ENCODE measurements at regions not wholly inside any gene's neighbourhood (a gene's known extent, or its start where the extent isn't known, plus 50 kb on each side); places are given as distances from the start of the nearest gene placed in this dataset.

GRCh38 chr4:151481813-151482212 lies 72.8 kb downstream of the FHIP1A start:
- no peak overlapping the region for H3K4me3 ChIP-seq (ENCODE audit: low read depth, low read length)
- TF ChIP-seq, protein P1, sequence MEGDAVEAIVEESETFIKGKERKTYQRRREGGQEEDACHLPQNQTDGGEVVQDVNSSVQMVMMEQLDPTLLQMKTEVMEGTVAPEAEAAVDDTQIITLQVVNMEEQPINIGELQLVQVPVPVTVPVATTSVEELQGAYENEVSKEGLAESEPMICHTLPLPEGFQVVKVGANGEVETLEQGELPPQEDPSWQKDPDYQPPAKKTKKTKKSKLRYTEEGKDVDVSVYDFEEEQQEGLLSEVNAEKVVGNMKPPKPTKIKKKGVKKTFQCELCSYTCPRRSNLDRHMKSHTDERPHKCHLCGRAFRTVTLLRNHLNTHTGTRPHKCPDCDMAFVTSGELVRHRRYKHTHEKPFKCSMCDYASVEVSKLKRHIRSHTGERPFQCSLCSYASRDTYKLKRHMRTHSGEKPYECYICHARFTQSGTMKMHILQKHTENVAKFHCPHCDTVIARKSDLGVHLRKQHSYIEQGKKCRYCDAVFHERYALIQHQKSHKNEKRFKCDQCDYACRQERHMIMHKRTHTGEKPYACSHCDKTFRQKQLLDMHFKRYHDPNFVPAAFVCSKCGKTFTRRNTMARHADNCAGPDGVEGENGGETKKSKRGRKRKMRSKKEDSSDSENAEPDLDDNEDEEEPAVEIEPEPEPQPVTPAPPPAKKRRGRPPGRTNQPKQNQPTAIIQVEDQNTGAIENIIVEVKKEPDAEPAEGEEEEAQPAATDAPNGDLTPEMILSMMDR (IDR thresholded peaks at IDR 0.05; ENCODE audit: insufficient read depth, low read depth, low read length): no peak
- no peak for DNase-seq (ENCODE audit: low read depth)
- H3K36me3 ChIP-seq (ENCODE audit: control insufficient read depth, insufficient read depth, low read length): no peaks in the 10 kb centered on the region
- POLR2A ChIA-PET: no interaction called here
- no peaks in the 10 kb centered on the region for H3K27me3 ChIP-seq (ENCODE audit: control insufficient read depth, insufficient read depth, low read length)
- CTCF ChIA-PET: no interaction called here

- POLR2A ChIA-PET: no interaction called here
- CTCF ChIA-PET: interaction anchor here (0.6 kb wide), 1 partner anchor 860 kb away, joined by 3 read pairs; no protein-coding TSS in a partner anchor
- H3K27me3 ChIP-seq (ENCODE audit: control insufficient read depth, insufficient read depth, low read length): no peaks in the 10 kb centered on the region
- TF ChIP-seq, protein P1 (IDR thresholded peaks at IDR 0.05; ENCODE audit: insufficient read depth, low read depth, low read length): no peak
- DNase-seq (ENCODE audit: low read depth): peak; percentile 62
- H3K4me3 ChIP-seq (ENCODE audit: low read depth, low read length): no peak overlapping the region
- H3K36me3 ChIP-seq (ENCODE audit: control insufficient read depth, insufficient read depth, low read length): no peaks in the 10 kb centered on the region
Observed at GRCh38 chr4:151484396-151485102, 75.6 kb downstream of the FHIP1A start.

DNA sequence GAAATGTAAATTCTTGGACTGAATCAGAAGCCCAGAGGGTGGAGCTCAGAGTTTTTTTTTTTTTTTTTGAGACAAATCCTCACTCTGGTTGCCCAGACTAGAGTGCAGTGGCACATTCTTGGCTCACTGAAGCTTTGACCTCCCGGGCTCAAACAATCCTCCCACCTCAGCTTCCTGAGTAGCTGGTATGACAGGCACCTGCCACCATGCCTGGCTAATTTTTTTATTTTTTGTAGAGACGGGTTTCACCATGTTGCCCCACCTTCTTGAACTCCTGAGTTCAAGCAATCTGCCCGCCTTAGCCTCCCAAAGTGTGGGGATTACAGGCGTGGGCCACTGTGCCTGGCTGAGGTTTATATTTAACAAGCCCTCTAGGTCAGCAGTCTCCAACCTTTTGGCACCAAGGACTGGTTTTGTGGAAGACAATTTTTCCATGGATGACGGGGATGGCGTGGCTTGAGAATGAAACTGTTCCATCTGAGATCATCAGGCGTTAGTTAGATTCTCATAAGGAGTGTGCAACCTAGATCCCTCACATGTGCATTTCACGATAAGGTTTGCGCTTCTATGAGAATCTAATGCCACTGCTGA lies 76.7 kb downstream of the FHIP1A start:
- Histone ChIP-seq H3K36me3 (ENCODE audit: control insufficient read depth, insufficient read depth, low read length) (no peaks in the 10 kb centered on the region), H3K27me3 (ENCODE audit: control insufficient read depth, insufficient read depth, low read length) (no peaks in the 10 kb centered on the region), H3K4me3 (ENCODE audit: low read depth, low read length) (no peak overlapping the region)
- ChIA-PET POLR2A (no interaction called here), CTCF (no interaction called here)
- DNase-seq (ENCODE audit: low read depth): no peak
- TF ChIP-seq, protein P1 (IDR thresholded peaks at IDR 0.05; ENCODE audit: insufficient read depth, low read depth, low read length): no peak

DNA sequence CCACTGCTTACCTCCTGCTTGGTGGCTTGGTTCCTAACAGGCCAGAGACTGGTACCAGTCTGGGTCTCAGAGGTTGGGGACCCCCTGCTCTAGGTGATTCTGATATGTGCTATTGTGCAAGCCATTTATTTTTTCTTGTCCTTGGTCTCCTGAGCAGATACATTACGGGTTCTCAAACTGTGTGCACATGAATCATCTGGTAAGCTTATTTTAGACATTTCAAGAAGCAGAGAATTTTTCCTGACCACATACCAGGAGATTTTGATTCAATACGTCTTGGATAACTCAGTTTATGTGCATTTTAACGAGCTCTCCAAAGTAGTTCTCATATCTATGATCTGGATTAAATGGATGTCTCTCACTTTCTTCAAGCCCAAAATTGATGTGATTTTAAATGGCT lies 77.2 kb downstream of the FHIP1A start:
- ChIA-PET POLR2A (no interaction called here), CTCF (no interaction called here)
- H3K36me3 ChIP-seq (ENCODE audit: control insufficient read depth, insufficient read depth, low read length): no peaks in the 10 kb centered on the region
- DNase-seq (ENCODE audit: low read depth): peak; percentile 74
- no peak overlapping the region for H3K4me3 ChIP-seq (ENCODE audit: low read depth, low read length)
- TF ChIP-seq, protein P1 (IDR thresholded peaks at IDR 0.05; ENCODE audit: insufficient read depth, low read depth, low read length): no peak
- H3K27me3 ChIP-seq (ENCODE audit: control insufficient read depth, insufficient read depth, low read length): no peaks in the 10 kb centered on the region

DNA sequence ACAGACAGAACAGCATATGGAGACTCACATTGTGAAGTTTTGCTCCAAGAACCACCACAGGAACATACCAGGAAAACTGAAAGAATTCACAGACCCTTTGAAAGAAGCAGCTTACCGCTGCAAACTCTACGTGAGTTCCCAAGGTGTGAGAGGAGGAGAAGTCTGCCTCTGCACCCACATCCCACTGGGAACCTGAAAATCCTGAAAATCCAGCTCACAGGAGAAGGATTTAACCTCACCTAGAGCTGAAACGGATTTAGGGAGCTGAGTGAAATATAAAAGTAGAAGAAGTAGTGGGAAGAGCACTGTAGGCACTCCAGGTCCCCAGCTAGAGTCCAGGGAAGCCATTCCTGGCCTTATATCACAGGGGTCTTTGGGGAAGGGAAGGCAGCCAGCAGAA lies 80.0 kb downstream of the FHIP1A start:
- H3K4me3 ChIP-seq (ENCODE audit: low read depth, low read length): no peak overlapping the region
- DNase-seq (ENCODE audit: low read depth): no peak
- TF ChIP-seq, protein P1 (IDR thresholded peaks at IDR 0.05; ENCODE audit: insufficient read depth, low read depth, low read length): no peak
- no peaks in the 10 kb centered on the region for H3K27me3 ChIP-seq (ENCODE audit: control insufficient read depth, insufficient read depth, low read length)
- ChIA-PET POLR2A (no interaction called here), CTCF (interaction anchor here (1.0 to 1.1 kb wide), 3 partner anchors 12 to 108 kb away, joined by 3 to 4 read pairs (median 3); no protein-coding TSS in a partner anchor)
- no peaks in the 10 kb centered on the region for H3K36me3 ChIP-seq (ENCODE audit: control insufficient read depth, insufficient read depth, low read length)
